Memory B cell (primary cell): ENCODE measurements at regions not wholly inside any gene's neighbourhood (a gene's known extent, or its start where the extent isn't known, plus 50 kb on each side); places are given as distances from the start of the nearest gene placed in this dataset.

Source experiments
- ATAC-seq: fragments of 150-1000 bp; cut with Tn5 transposase; 2 replicates; pipeline ENCODE4 v1.10.0; 2021; ENCODE audit warnings: low read depth, mild to moderate bottlenecking, moderate library complexity
- DNase-seq, 2 donors: peaks; one replicate each; pipeline ENCODE4 v3.0.0; 2022; ENCODE audit warnings: low spot score in 2 of 2
- H3K27ac Mint-ChIP-seq: one replicate; pipeline ENCODE4 v1.8.0; 2022; ENCODE audit warnings: mild to moderate bottlenecking, moderate library complexity, mixed read lengths
- H3K27me3 Mint-ChIP-seq: one replicate; pipeline ENCODE4 v1.8.0; 2022; ENCODE audit warnings: mixed read lengths
- H3K36me3 Mint-ChIP-seq: one replicate; pipeline ENCODE4 v1.8.0; 2022; ENCODE audit warnings: mild to moderate bottlenecking, mixed read lengths
- H3K4me1 Mint-ChIP-seq: one replicate; pipeline ENCODE4 v1.8.0; 2022; ENCODE audit warnings: mixed read lengths
- H3K4me3 Mint-ChIP-seq: one replicate; pipeline ENCODE4 v1.8.0; 2022; ENCODE audit warnings: mild to moderate bottlenecking, moderate library complexity, mixed read lengths
- H3K9me3 Mint-ChIP-seq: one replicate; pipeline ENCODE4 v1.8.0; 2022; ENCODE audit warnings: mixed read lengths

GRCh38 chr13:106159295-106160195, 375.9 kb downstream of the EFNB2 start:
- Mint-ChIP-seq H3K4me1 (no peaks in the 10 kb centered on the region), H3K27ac (no peak overlapping the region), H3K9me3 (peaks cover 4% of the 10 kb centered on the region), H3K36me3 (no peaks in the 10 kb centered on the region), H3K4me3 (no peak overlapping the region), H3K27me3 (no peaks in the 10 kb centered on the region)
- ATAC-seq (no peak), DNase-seq (no peak)

- Mint-ChIP-seq H3K27me3 (no peaks in the 10 kb centered on the region), H3K36me3 (no peaks in the 10 kb centered on the region), H3K9me3 (peaks cover 5% of the 10 kb centered on the region), H3K27ac (no peak overlapping the region), H3K4me3 (no peak overlapping the region), H3K4me1 (no peaks in the 10 kb centered on the region)
- ATAC-seq = no peak
- DNase-seq = no peak
These were observed 379.0 kb downstream of the EFNB2 start for GRCh38 chr13:106156468-106156867.

GRCh38 chr13:106155411-106155810, 380.1 kb downstream of the EFNB2 start:
- Mint-ChIP-seq H3K27ac (no peak overlapping the region), H3K36me3 (no peaks in the 10 kb centered on the region), H3K4me3 (no peak overlapping the region), H3K9me3 (peaks cover 6% of the 10 kb centered on the region), H3K27me3 (no peaks in the 10 kb centered on the region), H3K4me1 (no peaks in the 10 kb centered on the region)
- ATAC-seq (no peak), DNase-seq (no peak)

GRCh38 chr13:106153876-106154275, 381.6 kb downstream of the EFNB2 start:
- ATAC-seq (no peak), DNase-seq (no peak)
- peaks cover 6% of the 10 kb centered on the region for H3K9me3 Mint-ChIP-seq
- no peaks in the 10 kb centered on the region for H3K4me1 Mint-ChIP-seq
- H3K36me3 Mint-ChIP-seq = no peaks in the 10 kb centered on the region
- H3K27me3 Mint-ChIP-seq = no peaks in the 10 kb centered on the region
- no peak overlapping the region for H3K4me3 Mint-ChIP-seq
- H3K27ac Mint-ChIP-seq = no peak overlapping the region

- H3K27me3 Mint-ChIP-seq = no peaks in the 10 kb centered on the region
These were observed 382.4 kb downstream of the EFNB2 start for GRCh38 chr13:106153041-106153440.

GRCh38 chr13:106152047-106152446, 383.4 kb downstream of the EFNB2 start:
- no peaks in the 10 kb centered on the region for H3K4me1 Mint-ChIP-seq
- no peak for DNase-seq
- no peak for ATAC-seq
- H3K4me3 Mint-ChIP-seq = no peak overlapping the region
- peaks cover 6% of the 10 kb centered on the region for H3K9me3 Mint-ChIP-seq
- no peaks in the 10 kb centered on the region for H3K27me3 Mint-ChIP-seq
- H3K27ac Mint-ChIP-seq = no peak overlapping the region
- no peaks in the 10 kb centered on the region for H3K36me3 Mint-ChIP-seq

More at GRCh38 chr13:106153041-106153440, 382.4 kb downstream of the EFNB2 start:
- ATAC-seq (no peak), DNase-seq (no peak)
- Mint-ChIP-seq H3K4me1 (no peaks in the 10 kb centered on the region), H3K9me3 (peaks cover 6% of the 10 kb centered on the region), H3K36me3 (no peaks in the 10 kb centered on the region), H3K27ac (no peak overlapping the region), H3K4me3 (no peak overlapping the region)

GRCh38 chr13:106151056-106151699, 384.3 kb downstream of the EFNB2 start:
- Mint-ChIP-seq H3K4me3 (no peak overlapping the region), H3K4me1 (no peaks in the 10 kb centered on the region), H3K9me3 (peaks cover 6% of the 10 kb centered on the region), H3K36me3 (no peaks in the 10 kb centered on the region), H3K27ac (no peak overlapping the region), H3K27me3 (no peaks in the 10 kb centered on the region)
- ATAC-seq (no peak), DNase-seq (no peak)

GRCh38 chr13:106145997-106146864, 389.2 kb downstream of the EFNB2 start:
- no peaks in the 10 kb centered on the region for H3K4me1 Mint-ChIP-seq

GRCh38 chr13:106145070-106145469, 390.4 kb downstream of the EFNB2 start:
- Mint-ChIP-seq H3K4me3 (no peak overlapping the region), H3K36me3 (no peaks in the 10 kb centered on the region), H3K27ac (no peak overlapping the region), H3K4me1 (no peaks in the 10 kb centered on the region), H3K9me3 (no peaks in the 10 kb centered on the region), H3K27me3 (no peaks in the 10 kb centered on the region)
- ATAC-seq = no peak
- DNase-seq = no peak

More at GRCh38 chr13:106145997-106146864, 389.2 kb downstream of the EFNB2 start:
- Mint-ChIP-seq H3K4me3 (no peak overlapping the region), H3K9me3 (no peaks in the 10 kb centered on the region), H3K36me3 (no peaks in the 10 kb centered on the region), H3K27me3 (no peaks in the 10 kb centered on the region), H3K27ac (no peak overlapping the region)
- no peak for ATAC-seq
- no peak for DNase-seq

GRCh38 chr13:106143930-106144709, 391.3 kb downstream of the EFNB2 start:
- Mint-ChIP-seq H3K27ac (no peak overlapping the region), H3K4me1 (no peaks in the 10 kb centered on the region), H3K27me3 (no peaks in the 10 kb centered on the region), H3K9me3 (no peaks in the 10 kb centered on the region), H3K4me3 (no peak overlapping the region), H3K36me3 (no peaks in the 10 kb centered on the region)
- no peak for ATAC-seq
- DNase-seq = no peak

- no peaks in the 10 kb centered on the region for H3K4me1 Mint-ChIP-seq
- ATAC-seq (no peak), DNase-seq (no peak)
- H3K4me3 Mint-ChIP-seq = no peak overlapping the region
- no peaks in the 10 kb centered on the region for H3K36me3 Mint-ChIP-seq
- no peak overlapping the region for H3K27ac Mint-ChIP-seq
- H3K27me3 Mint-ChIP-seq = no peaks in the 10 kb centered on the region
- no peaks in the 10 kb centered on the region for H3K9me3 Mint-ChIP-seq
These were observed 392.1 kb downstream of the EFNB2 start for GRCh38 chr13:106143392-106143791.

GRCh38 chr13:106140476-106140875, 395.0 kb downstream of the EFNB2 start:
- ATAC-seq = no peak
- Mint-ChIP-seq H3K9me3 (no peaks in the 10 kb centered on the region), H3K4me1 (no peaks in the 10 kb centered on the region), H3K4me3 (no peak overlapping the region), H3K36me3 (no peaks in the 10 kb centered on the region), H3K27me3 (no peaks in the 10 kb centered on the region), H3K27ac (no peak overlapping the region)
- no peak for DNase-seq

- H3K4me3 Mint-ChIP-seq = no peak overlapping the region
- H3K27me3 Mint-ChIP-seq = no peaks in the 10 kb centered on the region
- no peak overlapping the region for H3K27ac Mint-ChIP-seq
- DNase-seq (no peak), ATAC-seq (no peak)
- no peaks in the 10 kb centered on the region for H3K4me1 Mint-ChIP-seq
- H3K9me3 Mint-ChIP-seq = peaks cover 1% of the 10 kb centered on the region
- no peaks in the 10 kb centered on the region for H3K36me3 Mint-ChIP-seq
These were observed 395.5 kb downstream of the EFNB2 start for GRCh38 chr13:106139942-106140341.
